ENCODE measurements at regions not wholly inside any gene's neighbourhood (a gene's known extent, or its start where the extent isn't known, plus 50 kb on each side); places are given as distances from the start of the nearest gene placed in this dataset.

DNA sequence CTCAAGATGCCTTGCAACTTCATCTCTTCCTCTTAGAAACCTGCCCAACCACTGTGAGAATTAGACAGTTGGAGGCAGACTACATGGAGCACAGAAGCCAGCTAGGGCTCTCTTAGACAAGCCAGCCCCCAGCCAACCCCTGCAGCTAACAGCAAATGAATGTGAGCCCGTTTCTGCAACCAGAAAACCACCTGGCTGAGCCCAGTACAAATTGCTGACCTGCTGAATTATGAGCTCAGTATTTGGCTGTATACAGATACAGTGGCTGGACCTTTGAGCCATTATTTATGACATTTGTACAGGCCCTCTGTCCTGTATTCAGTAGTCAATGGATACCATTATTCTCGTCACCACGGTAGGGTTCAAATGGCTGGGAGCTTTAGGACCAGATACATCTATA lies 112.9 kb downstream of the TBX5 start:
- no peaks in the 10 kb centered on the region for H4K20me1 ChIP-seq (ENCODE audit: insufficient read depth)
- H2AFZ ChIP-seq (ENCODE audit: low read depth, low read length, poor library complexity, severe bottlenecking), result no peak overlapping the region
- H3K9me2 ChIP-seq (ENCODE audit: insufficient read depth), result no peaks in the 10 kb centered on the region
- TF ChIP-seq SP1 (IDR thresholded peaks at IDR 0.05; ENCODE audit: low read depth) (no peak), CTCF (IDR thresholded peaks at IDR 0.05 in 2 of 3, conservative IDR thresholded peaks at IDR 0.05 in 1 of 3; ENCODE audit: borderline replicate concordance in 1 of 3, insufficient read depth in 1 of 3, low read depth in 2 of 3, low read length in 2 of 3) (no peak), SIN3A (IDR thresholded peaks at IDR 0.05; ENCODE audit: low read depth) (no peak), EGR1 (IDR thresholded peaks at IDR 0.05; ENCODE audit: low read depth) (no peak)
- H3K9ac ChIP-seq (ENCODE audit: low read length), result no peak overlapping the region
- ChIA-PET RAD21 (ENCODE audit: low non-redundant PET in 1 of 2, low total read pairs in 2 of 2, uncharacterized antibody in 2 of 2, unreplicated experiment in 2 of 2) (no interaction called here), CTCF (no interaction called here), POLR2A (no interaction called here)
- no peak for DNase-seq (ENCODE audit: low read depth, low spot score)
- no peaks in the 10 kb centered on the region for H3K79me2 ChIP-seq (ENCODE audit: insufficient read depth, low read length)
- no peak overlapping the region for H3K4me2 ChIP-seq (ENCODE audit: low read length)
- peaks cover 36% of the 10 kb centered on the region for H3K27me3 ChIP-seq (ENCODE audit: insufficient read depth, low read length)
- H3K9me3 ChIP-seq (ENCODE audit: control insufficient read depth in 1 of 2, insufficient read depth in 1 of 2, low read depth in 1 of 2, low read length in 2 of 2), result no peaks in the 10 kb centered on the region
- H3K36me3 ChIP-seq (ENCODE audit: control insufficient read depth in 1 of 2, insufficient read depth in 2 of 2, low read length in 2 of 2), result no peaks in the 10 kb centered on the region
- BruUV-seq (replicated peaks), result no TSS peak
- intact Hi-C loops (cut with micrococcal nuclease), result no loop called here
- no peak overlapping the region for H3K27ac ChIP-seq (ENCODE audit: low read depth, low read length)
- H3K4me1 ChIP-seq (ENCODE audit: control insufficient read depth in 1 of 2, insufficient read depth in 2 of 2, low read length in 2 of 2), result no peaks in the 10 kb centered on the region
- no peak for ATAC-seq
- no peak overlapping the region for H3K4me3 ChIP-seq (replicated peaks in 1 of 2; ENCODE audit: low read depth in 1 of 2, low read length in 2 of 2)

DNA sequence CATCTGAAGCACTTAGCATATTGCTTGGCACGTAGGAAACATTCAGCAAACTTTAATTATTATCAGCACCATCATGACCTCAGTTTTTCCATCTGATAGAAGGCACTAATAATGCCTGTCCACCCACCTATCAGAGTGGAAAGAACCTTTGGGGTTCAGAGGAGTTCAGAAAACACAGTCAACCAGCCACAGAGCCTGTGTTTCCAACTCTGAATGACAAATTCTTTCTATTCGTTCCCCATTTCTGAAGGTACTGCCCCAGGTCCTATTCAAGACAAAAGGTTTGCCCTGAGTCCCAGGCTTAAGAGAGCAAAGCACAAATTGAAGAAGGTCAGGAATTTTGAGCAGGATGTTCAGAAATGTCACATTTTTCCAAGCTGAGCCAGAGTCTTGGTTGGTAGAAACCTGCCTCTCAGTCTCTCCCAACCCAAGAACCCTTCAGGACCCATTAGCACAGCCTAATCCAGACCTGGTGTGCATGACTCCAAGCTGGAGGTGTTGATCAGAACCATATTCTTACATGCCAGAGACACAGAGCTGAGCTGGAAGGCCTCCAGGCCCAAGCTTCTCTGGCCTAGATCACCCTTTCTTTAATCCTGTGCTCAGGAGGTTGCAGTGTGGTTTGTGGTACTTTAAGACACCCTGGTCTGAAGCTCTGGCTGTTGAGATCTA lies 114.4 kb downstream of the TBX5 start:
- Histone ChIP-seq H3K79me2 (ENCODE audit: insufficient read depth, low read length) (no peaks in the 10 kb centered on the region), H3K9ac (ENCODE audit: low read length) (no peak overlapping the region), H3K27me3 (ENCODE audit: insufficient read depth, low read length) (peaks cover 52% of the 10 kb centered on the region), H2AFZ (ENCODE audit: low read depth, low read length, poor library complexity, severe bottlenecking) (no peak overlapping the region), H3K36me3 (ENCODE audit: control insufficient read depth in 1 of 2, insufficient read depth in 2 of 2, low read length in 2 of 2) (no peaks in the 10 kb centered on the region), H3K9me2 (ENCODE audit: insufficient read depth) (no peaks in the 10 kb centered on the region), H3K9me3 (ENCODE audit: control insufficient read depth in 1 of 2, insufficient read depth in 1 of 2, low read depth in 1 of 2, low read length in 2 of 2) (no peaks in the 10 kb centered on the region), H3K4me3 (replicated peaks in 1 of 2; ENCODE audit: low read depth in 1 of 2, low read length in 2 of 2) (no peak overlapping the region), H3K27ac (ENCODE audit: low read depth, low read length) (no peak overlapping the region), H3K4me1 (ENCODE audit: control insufficient read depth in 1 of 2, insufficient read depth in 2 of 2, low read length in 2 of 2) (no peaks in the 10 kb centered on the region), H4K20me1 (ENCODE audit: insufficient read depth) (no peaks in the 10 kb centered on the region), H3K4me2 (ENCODE audit: low read length) (no peak overlapping the region)
- intact Hi-C loops (cut with micrococcal nuclease), result no loop called here
- RAD21 ChIA-PET (ENCODE audit: low non-redundant PET in 1 of 2, low total read pairs in 2 of 2, uncharacterized antibody in 2 of 2, unreplicated experiment in 2 of 2), result no interaction called here
- CTCF ChIA-PET, result no interaction called here
- ATAC-seq (no peak), DNase-seq (ENCODE audit: low read depth, low spot score) (no peak)
- POLR2A ChIA-PET, result no interaction called here
- no TSS peak for BruUV-seq (replicated peaks)
- TF ChIP-seq FOSL1 (IDR thresholded peaks at IDR 0.05; ENCODE audit: low read depth) (no peak), EZH2phosphoT487 (IDR thresholded peaks at IDR 0.05; ENCODE audit: borderline replicate concordance) (no peak)
